ENCODE measurements at regions not wholly inside any gene's neighbourhood (a gene's known extent, or its start where the extent isn't known, plus 50 kb on each side); places are given as distances from the start of the nearest gene placed in this dataset.

GRCh38 chr12:93176610-93177126 lies 201.1 kb upstream of the NUDT4 start:
- WGBS, 2 donors: 31 to 38% methylated on average over 2 of the region's 2 CpGs
- Histone ChIP-seq H3K4me1 (peaks cover 8 to 66% (median 46%) of the 10 kb centered on the region in 9 donors), H3K36me3 (no peaks in the 10 kb centered on the region), H3K9me3 (peaks cover 0 to 7% (median 0%) of the 10 kb centered on the region in 11 donors), H3K27ac (peak overlapping the region; percentile 51 to 87 (median 78)), H3K27me3 (no peaks in the 10 kb centered on the region), H3K4me3 (no peak overlapping the region)
- intact Hi-C loops (cut with DNase I): loop anchor here in 3 of 10 donors (2.0 to 5.0 kb wide), 4 partner anchors 48 to 201 kb away; partner anchors contain the start of gene NUDT4 (in 1 of the 3)
- DNase-seq: no peak
- TF ChIP-seq CTCF (IDR thresholded peaks at IDR 0.05): no peak
- no peak for ATAC-seq

- H3K27ac ChIP-seq: peak overlapping the region; percentile 51 to 87 (median 78)
- H3K4me1 ChIP-seq: peaks cover 8 to 64% (median 46%) of the 10 kb centered on the region in 9 donors
- WGBS, 2 donors: 52 to 65% methylated on average over 9 of the region's 9 CpGs
- no peaks in the 10 kb centered on the region for H3K27me3 ChIP-seq
- no peaks in the 10 kb centered on the region for H3K36me3 ChIP-seq
- ATAC-seq (peak in 1 of 8 donors; percentile 21), DNase-seq (no peak)
- no peak for TF ChIP-seq CTCF (IDR thresholded peaks at IDR 0.05)
- peaks cover 0 to 7% (median 0%) of the 10 kb centered on the region in 11 donors for H3K9me3 ChIP-seq
- no peak overlapping the region for H3K4me3 ChIP-seq
- intact Hi-C loops (cut with DNase I): loop anchor here in 3 of 10 donors (2.0 to 5.0 kb wide), 4 partner anchors 49 to 200 kb away; partner anchors contain the start of gene NUDT4 (in 1 of the 3)
These were observed 200.2 kb upstream of the NUDT4 start for GRCh38 chr12:93177208-93178153.

- Histone ChIP-seq H3K27ac (peak overlapping the region in 7 of 10 donors; percentile 51 to 87 (median 82)), H3K4me3 (no peak overlapping the region), H3K9me3 (peaks cover 0 to 7% (median 0%) of the 10 kb centered on the region in 11 donors), H3K27me3 (no peaks in the 10 kb centered on the region), H3K4me1 (peaks cover 8 to 56% (median 42%) of the 10 kb centered on the region in 9 donors), H3K36me3 (no peaks in the 10 kb centered on the region)
- TF ChIP-seq CTCF (IDR thresholded peaks at IDR 0.05): no peak
- DNase-seq (no peak), ATAC-seq (no peak)
- intact Hi-C loops (cut with DNase I): loop anchor here in 2 of 10 donors (5.0 kb wide), 2 partner anchors 151 to 199 kb away; partner anchors contain the start of gene NUDT4 (in 1 of the 2)
- WGBS, 2 donors: 50 to 64% methylated on average over 4 of the region's 4 CpGs
These were observed 199.4 kb upstream of the NUDT4 start for GRCh38 chr12:93178154-93178878.

- ATAC-seq: peak in 6 of 8 donors; percentile 31 to 57 (median 50)
- peaks cover 5 to 52% (median 42%) of the 10 kb centered on the region in 9 donors for H3K4me1 ChIP-seq
These were observed 197.9 kb upstream of the NUDT4 start for GRCh38 chr12:93179792-93180191.

More at GRCh38 chr12:93179792-93180191, 197.9 kb upstream of the NUDT4 start:
- peak; percentile 22 to 37 for DNase-seq
- Histone ChIP-seq H3K27ac (peak overlapping the region in 8 of 10 donors; percentile 8 to 68 (median 54)), H3K9me3 (peaks cover 0 to 7% (median 0%) of the 10 kb centered on the region in 11 donors), H3K27me3 (no peaks in the 10 kb centered on the region), H3K4me3 (no peak overlapping the region), H3K36me3 (no peaks in the 10 kb centered on the region)
- TF ChIP-seq CTCF (IDR thresholded peaks at IDR 0.05): no peak
- 56 to 71% methylated on average over 6 of the region's 6 CpGs for WGBS, 2 donors
- intact Hi-C loops (cut with DNase I): loop anchor here in 4 of 10 donors (5.0 to 10.0 kb wide), 6 partner anchors 52 to 198 kb away; partner anchors contain the start of gene NUDT4 (in 3 of the 4)

All from heart right ventricle (tissue), 16 donors.